ENCODE measurements at regions not wholly inside any gene's neighbourhood (a gene's known extent, or its start where the extent isn't known, plus 50 kb on each side); places are given as distances from the start of the nearest gene placed in this dataset.

- Histone ChIP-seq H3K27me3 (ENCODE audit: low read length) (no peaks in the 10 kb centered on the region), H3K79me2 (ENCODE audit: insufficient read depth, low read length) (no peaks in the 10 kb centered on the region), H4K20me1 (ENCODE audit: low read depth, low read length) (no peaks in the 10 kb centered on the region), H3K27ac (ENCODE audit: low read depth, low read length) (no peak overlapping the region), H3F3A (ENCODE audit: insufficient read depth) (no peaks in the 10 kb centered on the region), H3K9me3 (ENCODE audit: insufficient read depth, low read length) (no peaks in the 10 kb centered on the region), H3K9ac (ENCODE audit: low read length) (no peak overlapping the region), H3K36me3 (ENCODE audit: low read length) (no peaks in the 10 kb centered on the region), H3K9me2 (replicated peaks; ENCODE audit: insufficient read depth, low read length) (no peaks in the 10 kb centered on the region), H2AFZ (ENCODE audit: low read depth, low read length, severe bottlenecking) (no peak overlapping the region), H3K4me2 (ENCODE audit: low read depth, low read length, poor library complexity, severe bottlenecking) (no peak overlapping the region), H3K4me3 (ENCODE audit: insufficient read depth, low read length, poor library complexity, severe bottlenecking) (no peak overlapping the region)
- TF ChIP-seq CTCF (IDR thresholded peaks at IDR 0.05; ENCODE audit: insufficient read depth, low read length, poor library complexity, severe bottlenecking) (no peak), EZH2phosphoT487 (conservative IDR thresholded peaks at IDR 0.05; ENCODE audit: low read length) (no peak)
These were observed 173.9 kb downstream of the RWDD3 start for GRCh38 chr1:95407886-95408291.

- no peaks in the 10 kb centered on the region for H3K79me2 ChIP-seq (ENCODE audit: insufficient read depth, low read length)
- H3K4me2 ChIP-seq (ENCODE audit: low read depth, low read length, poor library complexity, severe bottlenecking) = no peak overlapping the region
- H3K9me3 ChIP-seq (ENCODE audit: insufficient read depth, low read length) = no peaks in the 10 kb centered on the region
- no peak overlapping the region for H3K4me3 ChIP-seq (ENCODE audit: insufficient read depth, low read length, poor library complexity, severe bottlenecking)
- H3K9me2 ChIP-seq (replicated peaks; ENCODE audit: insufficient read depth, low read length) = no peaks in the 10 kb centered on the region
- no peaks in the 10 kb centered on the region for H3F3A ChIP-seq (ENCODE audit: insufficient read depth)
- TF ChIP-seq CTCF (IDR thresholded peaks at IDR 0.05; ENCODE audit: insufficient read depth, low read length, poor library complexity, severe bottlenecking) = no peak
- TF ChIP-seq EZH2phosphoT487 (conservative IDR thresholded peaks at IDR 0.05; ENCODE audit: low read length) = no peak
- no peak overlapping the region for H3K27ac ChIP-seq (ENCODE audit: low read depth, low read length)
- no peak overlapping the region for H2AFZ ChIP-seq (ENCODE audit: low read depth, low read length, severe bottlenecking)
- H3K27me3 ChIP-seq (ENCODE audit: low read length) = no peaks in the 10 kb centered on the region
- no peak overlapping the region for H3K9ac ChIP-seq (ENCODE audit: low read length)
- H4K20me1 ChIP-seq (ENCODE audit: low read depth, low read length) = no peaks in the 10 kb centered on the region
- no peaks in the 10 kb centered on the region for H3K36me3 ChIP-seq (ENCODE audit: low read length)
These were observed 174.6 kb downstream of the RWDD3 start for GRCh38 chr1:95408507-95409136.

GRCh38 chr1:95409276-95409675, 175.3 kb downstream of the RWDD3 start:
- Histone ChIP-seq H3F3A (ENCODE audit: insufficient read depth) (no peaks in the 10 kb centered on the region), H3K4me2 (ENCODE audit: low read depth, low read length, poor library complexity, severe bottlenecking) (no peak overlapping the region), H3K4me3 (ENCODE audit: insufficient read depth, low read length, poor library complexity, severe bottlenecking) (no peak overlapping the region), H3K9ac (ENCODE audit: low read length) (no peak overlapping the region), H3K27ac (ENCODE audit: low read depth, low read length) (no peak overlapping the region), H3K9me2 (replicated peaks; ENCODE audit: insufficient read depth, low read length) (no peaks in the 10 kb centered on the region), H4K20me1 (ENCODE audit: low read depth, low read length) (no peaks in the 10 kb centered on the region), H2AFZ (ENCODE audit: low read depth, low read length, severe bottlenecking) (no peak overlapping the region), H3K9me3 (ENCODE audit: insufficient read depth, low read length) (no peaks in the 10 kb centered on the region), H3K79me2 (ENCODE audit: insufficient read depth, low read length) (no peaks in the 10 kb centered on the region), H3K36me3 (ENCODE audit: low read length) (no peaks in the 10 kb centered on the region), H3K27me3 (ENCODE audit: low read length) (no peaks in the 10 kb centered on the region)
- TF ChIP-seq EZH2phosphoT487 (conservative IDR thresholded peaks at IDR 0.05; ENCODE audit: low read length) = no peak
- no peak for TF ChIP-seq CTCF (IDR thresholded peaks at IDR 0.05; ENCODE audit: insufficient read depth, low read length, poor library complexity, severe bottlenecking)
